WI38 (cell line): ENCODE measurements at regions not wholly inside any gene's neighbourhood (a gene's known extent, or its start where the extent isn't known, plus 50 kb on each side); places are given as distances from the start of the nearest gene placed in this dataset.

Source experiments
- H3K4me3 ChIP-seq: 2 replicates; pipeline ENCODE4 v1.5.1; 2011; ENCODE audit warnings: low read depth, mild to moderate bottlenecking, control low read depth, low read length
- CTCF ChIP-seq: IDR thresholded peaks from 2 replicates; pipeline ENCODE4 v1.5.1; 2012; ENCODE audit warnings: low read depth, mild to moderate bottlenecking, control low read depth, low read length

GRCh38 chr11:97667057-97667456, 1277.2 kb downstream of the JRKL start:
- no peak for TF ChIP-seq CTCF
- H3K4me3 ChIP-seq: no peak overlapping the region

- H3K4me3 ChIP-seq: no peak overlapping the region
- no peak for TF ChIP-seq CTCF
Measured at GRCh38 chr11:97683733-97684132, 1293.9 kb downstream of the JRKL start.

- no peak for TF ChIP-seq CTCF
- H3K4me3 ChIP-seq: no peak overlapping the region
Measured at GRCh38 chr11:97684486-97685439, 1295.0 kb downstream of the JRKL start.

- no peak overlapping the region for H3K4me3 ChIP-seq
- TF ChIP-seq CTCF: no peak
Measured at GRCh38 chr11:97685695-97686094, 1295.9 kb downstream of the JRKL start.

GRCh38 chr11:97687111-97687510, 1297.3 kb downstream of the JRKL start:
- no peak for TF ChIP-seq CTCF
- no peak overlapping the region for H3K4me3 ChIP-seq

GRCh38 chr11:97691061-97691460, 1301.2 kb downstream of the JRKL start:
- TF ChIP-seq CTCF: no peak
- no peak overlapping the region for H3K4me3 ChIP-seq

- no peak overlapping the region for H3K4me3 ChIP-seq
- no peak for TF ChIP-seq CTCF
Measured at GRCh38 chr11:97702951-97703350, 1313.1 kb downstream of the JRKL start.
